H9 (cell line): ENCODE measurements at regions not wholly inside any gene's neighbourhood (a gene's known extent, or its start where the extent isn't known, plus 50 kb on each side); places are given as distances from the start of the nearest gene placed in this dataset.
"Not testable (repeated sequence)": the region's sequence is repeated elsewhere in the genome, so short reads cannot be mapped to it uniquely, and the experiment has no call there.

Experiments
- DNase-seq: peaks from one replicate; pipeline ENCODE4 v3.0.0-alpha.2; 2017
- H2AFZ ChIP-seq: one replicate; pipeline ENCODE4 v1.6.1; 2013; ENCODE audit warnings: mild to moderate bottlenecking, low read length, control low read depth, moderate library complexity
- H2AK5ac ChIP-seq: 2 replicates; pipeline ENCODE4 v1.6.1; 2013; ENCODE audit warnings: low read length, control low read depth, mixed read lengths; ENCODE audit not compliant: insufficient read length
- H2BK120ac ChIP-seq: one replicate; pipeline ENCODE4 v1.6.1; 2013; ENCODE audit warnings: low read depth, mild to moderate bottlenecking, low read length, control low read depth, inconsistent platforms; ENCODE audit not compliant: poor library complexity, severe bottlenecking
- H2BK12ac ChIP-seq: 2 replicates; pipeline ENCODE4 v1.6.1; 2013; ENCODE audit warnings: low read length, control low read depth, mixed read lengths, low read depth; ENCODE audit not compliant: insufficient read length
- H2BK15ac ChIP-seq: 2 replicates; pipeline ENCODE4 v1.6.1; 2013; ENCODE audit warnings: low read depth, low read length, control low read depth
- H2BK20ac ChIP-seq: one replicate; pipeline ENCODE4 v1.6.1; 2013; ENCODE audit warnings: low read depth, mild to moderate bottlenecking, low read length, control low read depth, inconsistent platforms; ENCODE audit not compliant: poor library complexity, severe bottlenecking
- H2BK5ac ChIP-seq: 2 replicates; pipeline ENCODE4 v1.6.1; 2013; ENCODE audit warnings: low read length, control low read depth, mixed read lengths; ENCODE audit not compliant: insufficient read length
- H3K14ac ChIP-seq: 2 replicates; pipeline ENCODE4 v1.6.1; 2013; ENCODE audit warnings: low read length, control low read depth; ENCODE audit not compliant: insufficient read depth
- H3K18ac ChIP-seq: 2 replicates; pipeline ENCODE4 v1.6.1; 2013; ENCODE audit warnings: low read depth, mild to moderate bottlenecking, mixed read lengths, low read length, control low read depth; ENCODE audit not compliant: insufficient read length
- H3K23ac ChIP-seq: 2 replicates; pipeline ENCODE4 v1.6.1; 2013; ENCODE audit warnings: low read length, control low read depth, mixed read lengths, low read depth; ENCODE audit not compliant: insufficient read length
- H3K23me2 ChIP-seq: 2 replicates; pipeline ENCODE4 v1.6.1; 2013; ENCODE audit warnings: low read depth, mild to moderate bottlenecking, mixed read lengths, low read length, control low read depth; ENCODE audit not compliant: insufficient read length, poor library complexity, severe bottlenecking
- H3K27ac ChIP-seq: 2 replicates; pipeline ENCODE4 v1.5.1; 2013; ENCODE audit warnings: low read length, control low read depth, mixed read lengths, low read depth; ENCODE audit not compliant: insufficient read length
- H3K27me3 ChIP-seq: 2 replicates; pipeline ENCODE4 v1.6.1; 2013; ENCODE audit warnings: low read length, control low read depth, inconsistent platforms; ENCODE audit not compliant: insufficient read depth
- H3K4ac ChIP-seq: 2 replicates; pipeline ENCODE4 v1.6.1; 2013; ENCODE audit warnings: low read depth, mild to moderate bottlenecking, control low read depth, inconsistent platforms, low read length, moderate library complexity
- H3K4me1 ChIP-seq: 2 replicates; pipeline ENCODE4 v1.6.1; 2013; ENCODE audit warnings: low read length, control low read depth, inconsistent platforms; ENCODE audit not compliant: insufficient read depth
- H3K4me2 ChIP-seq: 2 replicates; pipeline ENCODE4 v1.6.1; 2013; ENCODE audit warnings: low read length, control low read depth, mixed read lengths; ENCODE audit not compliant: insufficient read length, insufficient read depth
- H3K56ac ChIP-seq: 2 replicates; pipeline ENCODE4 v1.6.1; 2013; ENCODE audit warnings: low read depth, mild to moderate bottlenecking, mixed read lengths, low read length, control low read depth; ENCODE audit not compliant: insufficient read length
- H3K79me1 ChIP-seq: 2 replicates; pipeline ENCODE4 v1.6.1; 2013; ENCODE audit warnings: low read depth, mild to moderate bottlenecking, moderate library complexity, low read length, control low read depth, inconsistent platforms; ENCODE audit not compliant: insufficient read depth, poor library complexity, severe bottlenecking
- H3K79me2 ChIP-seq: 2 replicates; pipeline ENCODE4 v1.6.1; 2013; ENCODE audit warnings: low read length, control low read depth, inconsistent platforms; ENCODE audit not compliant: insufficient read depth
- H3K9ac ChIP-seq: 2 replicates; pipeline ENCODE4 v1.6.1; 2013; ENCODE audit warnings: low read length, control low read depth, mixed read lengths; ENCODE audit not compliant: insufficient read length; ENCODE audit errors: extremely low read depth
- H3K9me3 ChIP-seq: one replicate; pipeline ENCODE4 v1.6.1; 2013; ENCODE audit warnings: low read depth, low read length, inconsistent platforms; ENCODE audit not compliant: control insufficient read depth
- H3T11ph ChIP-seq: one replicate; pipeline ENCODE4 v1.6.1; 2013; ENCODE audit warnings: mild to moderate bottlenecking, low read length, control low read depth, inconsistent platforms
- H4K20me1 ChIP-seq: one replicate; pipeline ENCODE4 v1.6.1; 2013; ENCODE audit not compliant: control insufficient read depth, insufficient read length, insufficient read depth
- H4K5ac ChIP-seq: 2 replicates; pipeline ENCODE4 v1.6.1; 2013; ENCODE audit warnings: low read depth, mild to moderate bottlenecking, mixed read lengths, low read length, control low read depth; ENCODE audit not compliant: insufficient read length
- H4K8ac ChIP-seq: replicated peaks from 2 replicates; pipeline ENCODE4 v1.6.1; 2013; ENCODE audit warnings: low read length, control low read depth, mixed read lengths, low read depth; ENCODE audit not compliant: insufficient read length
- H4K91ac ChIP-seq: 2 replicates; pipeline ENCODE4 v1.6.1; 2013; ENCODE audit warnings: low read depth, mild to moderate bottlenecking, moderate library complexity, mixed read lengths, low read length, control low read depth; ENCODE audit not compliant: insufficient read length
- H3K27ac Mint-ChIP-seq, 3 experiments: 2 replicates in 2 of 3; 3 replicates in 1 of 3; pipeline ENCODE4 v1.8.0; 2020 to 2021; ENCODE audit warnings: mixed read lengths in 3 of 3, mild to moderate bottlenecking in 1 of 3, moderate library complexity in 1 of 3
- H3K27me3 Mint-ChIP-seq: 2 replicates; pipeline ENCODE4 v1.8.0; 2021; ENCODE audit warnings: low read depth, mild to moderate bottlenecking, moderate library complexity, mixed read lengths
- H3K36me3 Mint-ChIP-seq, 3 experiments: 2 replicates in 2 of 3; 3 replicates in 1 of 3; pipeline ENCODE4 v1.8.0; 2020 to 2021; ENCODE audit warnings: low read depth in 3 of 3, mixed read lengths in 3 of 3; ENCODE audit not compliant: insufficient read depth in 1 of 3
- H3K4me1 Mint-ChIP-seq, 2 experiments: 2 replicates each; pipeline ENCODE4 v1.8.0; 2020; ENCODE audit warnings: mixed read lengths in 2 of 2
- H3K4me3 Mint-ChIP-seq, 2 experiments: 2 replicates in 1 of 2; 3 replicates in 1 of 2; pipeline ENCODE4 v1.8.0; 2020 to 2021; ENCODE audit warnings: mild to moderate bottlenecking in 2 of 2, mixed read lengths in 2 of 2, moderate library complexity in 1 of 2
- H3K9me3 Mint-ChIP-seq, 2 experiments: 2 replicates in 1 of 2; 3 replicates in 1 of 2; pipeline ENCODE4 v1.8.0; 2020; ENCODE audit warnings: mild to moderate bottlenecking in 2 of 2, mixed read lengths in 2 of 2, moderate library complexity in 1 of 2
- WGBS: extraction: QIAGEN DNeasy Blood & Tissue Kit; methylation state at CpG from one replicate; pipeline ENCODE4 v1.1.7; 2013; ENCODE audit warnings: missing lambda C conversion rate, low lambda C conversion rate, mixed read lengths; ENCODE audit not compliant: insufficient read length; ENCODE audit errors: extremely low coverage; 5-methylcytosine and 5-hydroxymethylcytosine counted together
- TF ChIP-seq, protein P1 (sequence below): fragments of 200-600 bp; sonication (generic); conservative IDR thresholded peaks from 3 replicates; pipeline ENCODE4 v1.8.0; 2021; ENCODE audit warnings: antibody characterized with exemption, mild to moderate bottlenecking

GRCh38 chr4:128623508-128624215 is 185.8 kb upstream of the JADE1 start:
- Histone ChIP-seq H3K18ac (no peak overlapping the region), H3K4me1 (no peaks in the 10 kb centered on the region), H3K23me2 (no peaks in the 10 kb centered on the region), H2AFZ (no peak overlapping the region), H3K79me2 (no peaks in the 10 kb centered on the region), H4K20me1 (no peaks in the 10 kb centered on the region), H3K23ac (no peak overlapping the region), H3K4me2 (no peak overlapping the region), H3K27ac (no peak overlapping the region), H2AK5ac (no peak overlapping the region), H3K14ac (no peak overlapping the region), H3K4ac (no peak overlapping the region), H2BK12ac (no peak overlapping the region), H2BK15ac (no peak overlapping the region), H4K8ac (no peak overlapping the region), H3K79me1 (no peaks in the 10 kb centered on the region), H2BK20ac (no peak overlapping the region), H3K9ac (no peak overlapping the region), H3K56ac (no peak overlapping the region), H3T11ph (no peak overlapping the region), H3K27me3 (no peaks in the 10 kb centered on the region), H2BK5ac (no peak overlapping the region), H2BK120ac (no peak overlapping the region), H4K91ac (no peak overlapping the region), H3K9me3 (no peaks in the 10 kb centered on the region), H4K5ac (no peak overlapping the region)
- no peak overlapping the region for H3K27ac Mint-ChIP-seq
- no peak for DNase-seq
- peaks cover 6 to 10% of the 10 kb centered on the region in 2 experiments; a peak in 4 of 5 replicates for H3K9me3 Mint-ChIP-seq
- H3K27me3 Mint-ChIP-seq: no peaks in the 10 kb centered on the region
- H3K36me3 Mint-ChIP-seq: peaks cover 0 to 17% (median 3%) of the 10 kb centered on the region in 3 experiments; a peak in 5 of 7 replicates
- no peaks in the 10 kb centered on the region for H3K4me1 Mint-ChIP-seq
- no CpG with 5 or more reads among the region's 4 CpGs for WGBS
- no peak overlapping the region for H3K4me3 Mint-ChIP-seq
- TF ChIP-seq, protein P1, sequence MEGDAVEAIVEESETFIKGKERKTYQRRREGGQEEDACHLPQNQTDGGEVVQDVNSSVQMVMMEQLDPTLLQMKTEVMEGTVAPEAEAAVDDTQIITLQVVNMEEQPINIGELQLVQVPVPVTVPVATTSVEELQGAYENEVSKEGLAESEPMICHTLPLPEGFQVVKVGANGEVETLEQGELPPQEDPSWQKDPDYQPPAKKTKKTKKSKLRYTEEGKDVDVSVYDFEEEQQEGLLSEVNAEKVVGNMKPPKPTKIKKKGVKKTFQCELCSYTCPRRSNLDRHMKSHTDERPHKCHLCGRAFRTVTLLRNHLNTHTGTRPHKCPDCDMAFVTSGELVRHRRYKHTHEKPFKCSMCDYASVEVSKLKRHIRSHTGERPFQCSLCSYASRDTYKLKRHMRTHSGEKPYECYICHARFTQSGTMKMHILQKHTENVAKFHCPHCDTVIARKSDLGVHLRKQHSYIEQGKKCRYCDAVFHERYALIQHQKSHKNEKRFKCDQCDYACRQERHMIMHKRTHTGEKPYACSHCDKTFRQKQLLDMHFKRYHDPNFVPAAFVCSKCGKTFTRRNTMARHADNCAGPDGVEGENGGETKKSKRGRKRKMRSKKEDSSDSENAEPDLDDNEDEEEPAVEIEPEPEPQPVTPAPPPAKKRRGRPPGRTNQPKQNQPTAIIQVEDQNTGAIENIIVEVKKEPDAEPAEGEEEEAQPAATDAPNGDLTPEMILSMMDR: no peak

GRCh38 chr4:128620279-128620965 is 189.1 kb upstream of the JADE1 start:
- not testable (repeated sequence) for H4K5ac ChIP-seq, H2BK15ac ChIP-seq, H3K27me3 Mint-ChIP-seq

More at GRCh38 chr4:128620279-128620965, 189.1 kb upstream of the JADE1 start:
- not testable (repeated sequence) for H3K27me3 ChIP-seq, H3K4me1 ChIP-seq, H3T11ph ChIP-seq, H2AFZ ChIP-seq, H4K8ac ChIP-seq, H3K9ac ChIP-seq, H3K14ac ChIP-seq, H3K4ac ChIP-seq, H3K4me3 Mint-ChIP-seq, H3K9me3 Mint-ChIP-seq, H2BK120ac ChIP-seq, H2BK12ac ChIP-seq, H3K18ac ChIP-seq, H3K23me2 ChIP-seq, H3K56ac ChIP-seq, H2AK5ac ChIP-seq, H3K79me1 ChIP-seq, H3K23ac ChIP-seq, H4K91ac ChIP-seq, H2BK5ac ChIP-seq, H3K27ac ChIP-seq, H3K9me3 ChIP-seq, H3K79me2 ChIP-seq, H2BK20ac ChIP-seq, H4K20me1 ChIP-seq, H3K4me1 Mint-ChIP-seq, DNase-seq, H3K4me2 ChIP-seq, H3K27ac Mint-ChIP-seq
- WGBS: no CpG with 5 or more reads among the region's 7 CpGs
- H3K36me3 Mint-ChIP-seq: peaks cover 0 to 17% (median 3%) of the 10 kb centered on the region in 3 experiments; a peak in 5 of 7 replicates
